Adrenal gland (tissue), 5 donors: ENCODE measurements at regions not wholly inside any gene's neighbourhood (a gene's known extent, or its start where the extent isn't known, plus 50 kb on each side); places are given as distances from the start of the nearest gene placed in this dataset.

Experiments used
- CTCF ChIP-seq, 6 experiments: fragments of 450-650 bp in 4 of 6; fragments of 200-600 bp in 2 of 6; sonication (generic) in 1 of 6; IDR thresholded peaks; 1 replicate in 5 of 6; 2 replicates in 1 of 6; pipeline versions ENCODE4 v1.5.1 to v1.8.0; 2016 to 2021; ENCODE audit warnings: antibody characterized with exemption in 6 of 6, mild to moderate bottlenecking in 2 of 6, moderate library complexity in 1 of 6
- POLR2A ChIP-seq, 2 donors: fragments of 450-650 bp; IDR thresholded peaks; one replicate each; pipeline ENCODE4 v1.6.1; 2017; ENCODE audit warnings: antibody characterized with exemption in 2 of 2, mild to moderate bottlenecking in 2 of 2, moderate library complexity in 1 of 2
- donor health status: DM: no; HTN: no; CAD: no.

GRCh38 chr2:43123981-43124686, 102.3 kb downstream of the ZFP36L2 start:
- TF ChIP-seq CTCF (IDR thresholded peaks at IDR 0.05) (no peak), POLR2A (IDR thresholded peaks at IDR 0.05) (no peak)
